GM23248 (cell line): ENCODE measurements at regions not wholly inside any gene's neighbourhood (a gene's known extent, or its start where the extent isn't known, plus 50 kb on each side); places are given as distances from the start of the nearest gene placed in this dataset.

Experiments
- DNase-seq: peaks from one replicate; pipeline ENCODE4 v3.0.0-alpha.2; 2015
- H2AFZ ChIP-seq: fragments of 200-600 bp; sonication (generic); 2 replicates; pipeline ENCODE4 v1.6.1; 2016; ENCODE audit warnings: antibody characterized with exemption
- H3F3A ChIP-seq: fragments of 200-600 bp; sonication (generic); 2 replicates; pipeline ENCODE4 v1.6.1; 2016; ENCODE audit warnings: mild to moderate bottlenecking, antibody characterized with exemption, mixed run types; ENCODE audit not compliant: insufficient read depth
- H3K27ac ChIP-seq: fragments of 200-600 bp; sonication (generic); 2 replicates; pipeline ENCODE4 v1.5.1; 2016; ENCODE audit warnings: mild to moderate bottlenecking
- H3K27me3 ChIP-seq: fragments of 200-600 bp; sonication (generic); replicated peaks from 2 replicates; pipeline ENCODE4 v1.6.1; 2016; ENCODE audit warnings: mild to moderate bottlenecking; ENCODE audit not compliant: insufficient read depth
- H3K36me3 ChIP-seq: fragments of 200-600 bp; sonication (generic); 2 replicates; pipeline ENCODE4 v1.6.1; 2016; ENCODE audit warnings: low read depth, mild to moderate bottlenecking
- H3K4me1 ChIP-seq: fragments of 200-600 bp; sonication (generic); 2 replicates; pipeline ENCODE4 v1.6.1; 2016; ENCODE audit warnings: mild to moderate bottlenecking; ENCODE audit not compliant: insufficient read depth
- H3K4me2 ChIP-seq: fragments of 200-600 bp; sonication (generic); one replicate; pipeline ENCODE4 v1.6.1; 2016; ENCODE audit warnings: mild to moderate bottlenecking; ENCODE audit not compliant: unreplicated experiment
- H3K4me3 ChIP-seq: fragments of 200-600 bp; sonication (generic); 2 replicates; pipeline ENCODE4 v1.5.1; 2016; ENCODE audit warnings: mild to moderate bottlenecking
- H3K79me2 ChIP-seq: fragments of 200-600 bp; sonication (generic); 2 replicates; pipeline ENCODE4 v1.6.1; 2016; ENCODE audit warnings: mild to moderate bottlenecking; ENCODE audit not compliant: insufficient read depth
- H3K9ac ChIP-seq: fragments of 200-600 bp; sonication (generic); 2 replicates; pipeline ENCODE4 v1.6.1; 2016; ENCODE audit warnings: mild to moderate bottlenecking
- H3K9me2 ChIP-seq: fragments of 200-600 bp; sonication (generic); 2 replicates; pipeline ENCODE4 v1.6.1; 2016; ENCODE audit warnings: mixed run types, mild to moderate bottlenecking, moderate library complexity; ENCODE audit not compliant: insufficient read depth
- H3K9me3 ChIP-seq: fragments of 200-600 bp; sonication (generic); one replicate; pipeline ENCODE4 v1.6.1; 2017; ENCODE audit warnings: low read depth
- H4K20me1 ChIP-seq: fragments of 200-600 bp; sonication (generic); 2 replicates; pipeline ENCODE4 v1.6.0; 2016; ENCODE audit not compliant: insufficient read depth
- EZH2 ChIP-seq: fragments of 200-600 bp; sonication (generic); IDR thresholded peaks from 2 replicates; pipeline ENCODE4 v1.6.1; 2018; ENCODE audit warnings: antibody characterized with exemption, mild to moderate bottlenecking; ENCODE audit not compliant: insufficient read depth, poor library complexity, severe bottlenecking
- EZH2phosphoT487 ChIP-seq: fragments of 200-600 bp; sonication (generic); IDR thresholded peaks from 2 replicates; pipeline ENCODE4 v1.6.1; 2018; ENCODE audit warnings: antibody characterized with exemption, moderate library complexity, mild to moderate bottlenecking, low read depth; ENCODE audit not compliant: insufficient read depth
- WGBS, 2 experiments: methylation state at CpG; one replicate each; pipeline ENCODE4 v1.1.6; 2015 to 2017; ENCODE audit warnings: low lambda C conversion rate in 2 of 2, low coverage in 1 of 2; ENCODE audit errors: missing lambda C conversion rate in 2 of 2; 5-methylcytosine and 5-hydroxymethylcytosine counted together
- in situ Hi-C: fragments of 300-500 bp; cut with MboI; formaldehyde crosslinking; loops from 2 replicates; pipeline ENCODE4 v1.15.0; 2020

DNA sequence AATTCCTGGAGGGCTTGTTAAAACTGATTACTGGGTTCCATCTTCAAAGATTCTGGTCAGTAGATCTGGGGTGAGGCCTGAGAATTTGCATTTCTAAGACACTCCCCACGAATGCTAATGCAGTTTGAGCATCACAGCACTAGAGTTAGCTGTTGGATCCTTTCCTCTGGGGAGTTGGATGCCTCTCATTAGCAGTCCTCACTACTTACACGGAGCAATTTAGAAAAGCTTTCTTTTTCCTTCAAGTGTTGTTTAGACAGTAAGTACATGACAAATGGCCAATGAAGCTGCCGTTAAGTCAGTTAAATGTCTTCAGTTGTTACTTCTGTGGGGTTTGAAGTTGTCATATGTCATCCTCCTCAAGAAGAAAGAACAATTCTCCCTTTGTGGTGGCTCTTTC, 74.9 kb upstream of the HMHB1 start:
- Histone ChIP-seq H3K36me3 (no peaks in the 10 kb centered on the region), H3K79me2 (no peaks in the 10 kb centered on the region), H3K4me1 (peaks cover 17% of the 10 kb centered on the region), H3F3A (peaks cover 6% of the 10 kb centered on the region; the same call in 1 of the 2 replicates), H3K9me3 (no peaks in the 10 kb centered on the region), H3K9ac (no peak overlapping the region), H2AFZ (no peak overlapping the region), H3K9me2 (no peaks in the 10 kb centered on the region), H3K4me2 (no peak overlapping the region), H3K27ac (no peak overlapping the region), H3K4me3 (no peak overlapping the region), H4K20me1 (no peaks in the 10 kb centered on the region), H3K27me3 (no peaks in the 10 kb centered on the region)
- TF ChIP-seq EZH2phosphoT487 (no peak), EZH2 (no peak)
- no peak for DNase-seq
- in situ Hi-C loops, result no loop called here
- 47 to 49% methylated on average over 3 of the region's 3 CpGs for WGBS, 2 experiments

DNA sequence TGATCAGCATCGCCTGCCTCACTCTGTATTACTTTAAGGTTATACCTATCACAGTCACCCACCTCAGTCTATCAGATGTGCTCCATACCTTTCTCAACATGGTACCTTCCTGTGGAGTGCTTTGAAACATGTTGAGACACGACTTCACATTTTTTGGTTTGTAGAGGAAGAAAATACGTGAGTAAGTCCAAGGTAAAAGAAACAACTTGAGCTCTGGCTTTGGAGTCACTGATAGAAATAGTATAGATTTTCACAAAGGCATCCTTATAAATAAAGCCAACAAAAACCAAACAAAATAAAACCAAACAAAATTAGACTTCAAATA, 77.5 kb upstream of the HMHB1 start:
- TF ChIP-seq EZH2phosphoT487 (no peak), EZH2 (no peak)

GRCh38 chr5:143733665-143734455, 78.1 kb upstream of the HMHB1 start:
- H3K4me3 ChIP-seq, result no peak overlapping the region
- H2AFZ ChIP-seq, result no peak overlapping the region
- H3K27me3 ChIP-seq, result no peaks in the 10 kb centered on the region
- no peaks in the 10 kb centered on the region for H4K20me1 ChIP-seq
- no peak overlapping the region for H3K9ac ChIP-seq
- no peaks in the 10 kb centered on the region for H3K36me3 ChIP-seq
- no peaks in the 10 kb centered on the region for H3K9me3 ChIP-seq
- H3K9me2 ChIP-seq, result no peaks in the 10 kb centered on the region
- H3K27ac ChIP-seq, result no peak overlapping the region
- peak; percentile 67 for DNase-seq
- 96% methylated on average over 6 of the region's 6 CpGs for WGBS, 2 experiments
- no peak overlapping the region for H3K4me2 ChIP-seq
- in situ Hi-C loops, result no loop called here
- no peaks in the 10 kb centered on the region for H3K79me2 ChIP-seq
- H3F3A ChIP-seq, result peaks cover 6% of the 10 kb centered on the region; the same call in 1 of the 2 replicates
- TF ChIP-seq EZH2 (no peak), EZH2phosphoT487 (no peak)
- H3K4me1 ChIP-seq, result peaks cover 17% of the 10 kb centered on the region

More for the DNA sequence above, 77.5 kb upstream of the HMHB1 start:
- no peak overlapping the region for H2AFZ ChIP-seq
- H3K27me3 ChIP-seq, result no peaks in the 10 kb centered on the region
- H3K4me1 ChIP-seq, result peaks cover 17% of the 10 kb centered on the region
- no peak overlapping the region for H3K4me2 ChIP-seq
- H4K20me1 ChIP-seq, result no peaks in the 10 kb centered on the region
- H3K9me3 ChIP-seq, result no peaks in the 10 kb centered on the region
- no peaks in the 10 kb centered on the region for H3K9me2 ChIP-seq
- H3K27ac ChIP-seq, result no peak overlapping the region
- no peaks in the 10 kb centered on the region for H3K79me2 ChIP-seq
- no peak overlapping the region for H3K4me3 ChIP-seq
- no peak for DNase-seq
- H3K9ac ChIP-seq, result no peak overlapping the region
- WGBS, 2 experiments, result 93 to 94% methylated on average over 3 of the region's 3 CpGs
- peaks cover 6% of the 10 kb centered on the region; the same call in 1 of the 2 replicates for H3F3A ChIP-seq
- H3K36me3 ChIP-seq, result no peaks in the 10 kb centered on the region
- in situ Hi-C loops, result no loop called here

DNA sequence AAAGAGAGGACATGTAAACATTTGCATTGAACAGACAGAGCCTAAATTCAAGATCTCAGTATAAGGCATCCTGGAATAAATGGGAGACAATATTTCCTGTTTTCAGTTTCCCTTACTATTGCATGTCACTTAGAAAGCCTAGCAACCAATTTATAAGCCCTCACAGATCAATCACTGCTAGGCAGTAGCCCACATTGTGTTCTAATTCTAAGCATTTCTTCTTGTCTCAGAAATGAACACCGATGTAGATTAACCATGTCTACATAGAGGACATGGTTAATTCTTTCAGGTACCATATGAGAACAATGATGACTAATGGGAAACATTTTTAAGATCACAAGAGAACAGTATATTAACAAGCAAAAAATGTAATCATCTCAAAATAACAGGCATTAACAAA, 79.6 kb upstream of the HMHB1 start:
- Histone ChIP-seq H3K36me3 (no peaks in the 10 kb centered on the region), H3K27ac (no peak overlapping the region), H3F3A (no peaks in the 10 kb centered on the region), H3K27me3 (no peaks in the 10 kb centered on the region), H3K4me3 (no peak overlapping the region), H3K4me1 (peaks cover 8% of the 10 kb centered on the region; the same call in 1 of the 2 replicates), H3K79me2 (no peaks in the 10 kb centered on the region), H3K9me3 (no peaks in the 10 kb centered on the region), H3K9me2 (no peaks in the 10 kb centered on the region), H3K9ac (no peak overlapping the region), H4K20me1 (no peaks in the 10 kb centered on the region), H3K4me2 (no peak overlapping the region), H2AFZ (no peak overlapping the region)
- no peak for DNase-seq
- TF ChIP-seq EZH2phosphoT487 (no peak), EZH2 (no peak)
- WGBS, 2 experiments, result 93 to 100% methylated on average over 1 of the region's 1 CpG
- in situ Hi-C loops, result no loop called here
